MCF 10A (cell line): ENCODE measurements at regions not wholly inside any gene's neighbourhood (a gene's known extent, or its start where the extent isn't known, plus 50 kb on each side); places are given as distances from the start of the nearest gene placed in this dataset.

Experiments used
- BruUV-seq: library from RNA; stranded (reverse); fragments of 400-500 nt; replicated peaks from 2 replicates; lab custom pipeline; 2021; lab: Mats Ljungman, UMichigan
- CTCF ChIA-PET: fragments of 300-600 bp; sonication (Branson Sonifier 250); formaldehyde crosslinking; extraction: SDS; loops from one replicate; lab custom pipeline; 2021; ENCODE audit warnings: antibody characterized with exemption, inconsistent platforms; lab: Yijun Ruan, JAX
- POLR2A ChIA-PET: fragments of 300-600, 350-650 bp; sonication (Branson Sonifier 250); formaldehyde crosslinking; extraction: SDS; loops from one replicate; lab custom pipeline; 2020; ENCODE audit warnings: antibody characterized with exemption, inconsistent platforms; lab: Yijun Ruan, JAX
- DNase-seq: peaks from one replicate; pipeline ENCODE4 v3.0.0-alpha.2; 2018; ENCODE audit not compliant: unreplicated experiment
- H3K27ac Mint-ChIP-seq: one replicate; pipeline ENCODE4 v1.8.0; 2022; ENCODE audit warnings: mild to moderate bottlenecking, low read depth, mixed read lengths; ENCODE audit not compliant: unreplicated experiment
- H3K27me3 Mint-ChIP-seq: one replicate; pipeline ENCODE4 v1.8.0; 2022; ENCODE audit warnings: mixed read lengths; ENCODE audit not compliant: insufficient read depth, unreplicated experiment
- H3K36me3 Mint-ChIP-seq: one replicate; pipeline ENCODE4 v1.8.0; 2022; ENCODE audit warnings: mild to moderate bottlenecking, moderate library complexity, mixed read lengths; ENCODE audit not compliant: insufficient read depth, unreplicated experiment
- H3K4me1 Mint-ChIP-seq: one replicate; pipeline ENCODE4 v1.8.0; 2022; ENCODE audit warnings: mixed read lengths; ENCODE audit not compliant: insufficient read depth, unreplicated experiment
- H3K4me3 Mint-ChIP-seq: one replicate; pipeline ENCODE4 v1.8.0; 2022; ENCODE audit warnings: mild to moderate bottlenecking, moderate library complexity, mixed read lengths; ENCODE audit not compliant: unreplicated experiment
- H3K9me3 Mint-ChIP-seq: one replicate; pipeline ENCODE4 v1.8.0; 2022; ENCODE audit warnings: mixed read lengths; ENCODE audit not compliant: unreplicated experiment
- intact Hi-C: fragments of 100-400 bp; cut with micrococcal nuclease; formaldehyde crosslinking; loops from 2 replicates; pipeline ENCODE4 v1.14.1; 2022
- TF ChIP-seq, protein P1 (sequence below): fragments of 200-600 bp; IDR thresholded peaks from one replicate; pipeline ENCODE4 v1.8.0; 2022; ENCODE audit warnings: antibody characterized with exemption, mild to moderate bottlenecking; ENCODE audit not compliant: unreplicated experiment

DNA sequence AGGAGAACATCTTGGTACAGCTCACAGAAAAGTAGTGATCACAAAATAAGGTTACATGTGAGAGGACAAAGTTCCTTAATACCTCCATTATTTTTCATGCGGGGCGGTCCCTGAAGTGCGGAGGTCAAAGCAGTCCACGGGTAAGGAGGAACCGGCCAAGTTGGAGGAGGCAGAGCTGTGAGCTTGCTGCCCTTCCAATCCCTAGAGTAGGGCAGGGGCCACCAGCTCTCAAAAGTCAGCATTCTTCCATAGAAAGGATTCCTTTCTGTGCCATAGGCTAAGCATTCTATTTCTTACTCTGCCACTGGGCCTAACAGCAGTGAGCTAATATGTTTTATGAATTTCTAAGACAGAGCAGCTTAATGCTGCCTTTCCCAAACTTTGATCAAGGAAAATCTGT lies 50.9 kb upstream of the USP1 start:
- intact Hi-C loops = no loop called here
- no peak overlapping the region for H3K4me3 Mint-ChIP-seq
- no peak for DNase-seq
- TF ChIP-seq, protein P1, sequence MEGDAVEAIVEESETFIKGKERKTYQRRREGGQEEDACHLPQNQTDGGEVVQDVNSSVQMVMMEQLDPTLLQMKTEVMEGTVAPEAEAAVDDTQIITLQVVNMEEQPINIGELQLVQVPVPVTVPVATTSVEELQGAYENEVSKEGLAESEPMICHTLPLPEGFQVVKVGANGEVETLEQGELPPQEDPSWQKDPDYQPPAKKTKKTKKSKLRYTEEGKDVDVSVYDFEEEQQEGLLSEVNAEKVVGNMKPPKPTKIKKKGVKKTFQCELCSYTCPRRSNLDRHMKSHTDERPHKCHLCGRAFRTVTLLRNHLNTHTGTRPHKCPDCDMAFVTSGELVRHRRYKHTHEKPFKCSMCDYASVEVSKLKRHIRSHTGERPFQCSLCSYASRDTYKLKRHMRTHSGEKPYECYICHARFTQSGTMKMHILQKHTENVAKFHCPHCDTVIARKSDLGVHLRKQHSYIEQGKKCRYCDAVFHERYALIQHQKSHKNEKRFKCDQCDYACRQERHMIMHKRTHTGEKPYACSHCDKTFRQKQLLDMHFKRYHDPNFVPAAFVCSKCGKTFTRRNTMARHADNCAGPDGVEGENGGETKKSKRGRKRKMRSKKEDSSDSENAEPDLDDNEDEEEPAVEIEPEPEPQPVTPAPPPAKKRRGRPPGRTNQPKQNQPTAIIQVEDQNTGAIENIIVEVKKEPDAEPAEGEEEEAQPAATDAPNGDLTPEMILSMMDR = no peak
- no peaks in the 10 kb centered on the region for H3K9me3 Mint-ChIP-seq
- POLR2A ChIA-PET = interaction anchor here (0.8 kb wide), 1 partner anchor 32 kb away, joined by 3 read pairs; no protein-coding TSS in a partner anchor
- no peaks in the 10 kb centered on the region for H3K27me3 Mint-ChIP-seq
- no peaks in the 10 kb centered on the region for H3K36me3 Mint-ChIP-seq
- BruUV-seq = no TSS peak
- H3K4me1 Mint-ChIP-seq = peaks cover 11% of the 10 kb centered on the region
- CTCF ChIA-PET = interaction anchor here (1.2 to 1.9 kb wide), 2 partner anchors 19 to 211 kb away, joined by 4 read pairs; no protein-coding TSS in a partner anchor
- H3K27ac Mint-ChIP-seq = no peak overlapping the region

DNA sequence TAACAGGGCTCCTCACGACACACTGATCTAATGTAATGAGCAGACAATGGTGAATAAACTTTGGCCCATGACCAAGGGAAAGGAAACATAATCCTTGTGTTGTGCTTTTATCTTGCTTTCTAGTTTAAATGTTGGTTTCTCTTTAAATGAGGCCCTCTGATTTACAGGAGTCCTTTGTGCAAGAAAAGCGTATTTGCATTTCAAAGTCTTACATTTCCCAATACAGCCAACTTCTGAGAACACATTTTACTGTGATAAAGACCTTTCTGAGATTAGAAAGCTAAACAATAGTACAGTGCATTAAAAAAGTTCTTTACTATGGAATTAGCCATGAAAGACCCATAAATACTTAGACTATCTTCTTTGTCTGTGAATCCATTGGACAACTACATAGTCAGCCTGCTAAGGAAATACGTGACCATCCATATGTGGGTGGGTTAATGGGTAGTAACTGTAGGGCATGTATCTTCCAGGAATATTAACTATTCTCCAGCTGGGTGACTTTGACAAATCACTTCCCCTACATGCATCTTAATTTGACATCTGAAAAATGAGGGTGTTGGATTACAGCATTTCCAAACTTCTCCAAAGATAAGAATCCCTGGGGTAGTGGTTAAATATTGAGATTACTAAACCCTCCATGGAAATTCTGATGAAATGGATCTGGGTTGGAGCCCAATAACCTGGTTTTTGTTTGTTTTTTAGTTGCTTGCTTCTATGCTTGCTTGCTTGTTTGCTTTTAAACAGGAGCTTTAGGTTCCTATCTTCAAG lies 50.3 kb upstream of the USP1 start:
- intact Hi-C loops = no loop called here
- Mint-ChIP-seq H3K4me3 (no peak overlapping the region), H3K27me3 (no peaks in the 10 kb centered on the region), H3K9me3 (no peaks in the 10 kb centered on the region), H3K4me1 (peaks cover 11% of the 10 kb centered on the region), H3K27ac (no peak overlapping the region), H3K36me3 (no peaks in the 10 kb centered on the region)
- CTCF ChIA-PET = interaction anchor here (1.2 to 1.9 kb wide), 2 partner anchors 18 to 211 kb away, joined by 4 read pairs; no protein-coding TSS in a partner anchor
- BruUV-seq = no TSS peak
- TF ChIP-seq, protein P1 = no peak
- no peak for DNase-seq
- POLR2A ChIA-PET = interaction anchor here (0.8 kb wide), 1 partner anchor 32 kb away, joined by 3 read pairs; no protein-coding TSS in a partner anchor
